BE2C (cell line): ENCODE measurements at regions not wholly inside any gene's neighbourhood (a gene's known extent, or its start where the extent isn't known, plus 50 kb on each side); places are given as distances from the start of the nearest gene placed in this dataset.
"Not testable (repeated sequence)": the region's sequence is repeated elsewhere in the genome, so short reads cannot be mapped to it uniquely, and the experiment has no call there.

Experiments used
- DNase-seq: peaks from one replicate; pipeline ENCODE4 v3.0.0-alpha.2; 2020
- H3K27me3 ChIP-seq: fragments of 250-450 bp; sonication (Bioruptor Pico); 2 replicates; pipeline ENCODE4 v1.5.1; 2020; ENCODE audit warnings: mild to moderate bottlenecking
- H3K36me3 ChIP-seq: fragments of 250-450 bp; sonication (Bioruptor Pico); 2 replicates; pipeline ENCODE4 v1.5.1; 2020; ENCODE audit warnings: mild to moderate bottlenecking
- H3K4me1 ChIP-seq: fragments of 250-450 bp; sonication (Bioruptor Pico); 2 replicates; pipeline ENCODE4 v1.5.1; 2020
- H3K4me3 ChIP-seq: 2 replicates; pipeline ENCODE4 v1.5.1; 2011; ENCODE audit warnings: low read depth, low read length
- H3K9me3 ChIP-seq: fragments of 250-450 bp; sonication (Bioruptor Pico); 2 replicates; pipeline ENCODE4 v1.5.1; 2020
- CTCF ChIP-seq: IDR thresholded peaks from 2 replicates; pipeline ENCODE4 v1.5.1; 2012; ENCODE audit warnings: mild to moderate bottlenecking, low read depth, low read length

GRCh38 chr6:99712519-99712918, 105.9 kb downstream of the PRDM13 start:
- no peak for DNase-seq
- Histone ChIP-seq H3K27me3 (no peaks in the 10 kb centered on the region), H3K36me3 (no peaks in the 10 kb centered on the region), H3K9me3 (no peaks in the 10 kb centered on the region), H3K4me3 (no peak overlapping the region), H3K4me1 (no peaks in the 10 kb centered on the region)
- no peak for TF ChIP-seq CTCF

GRCh38 chr6:99722043-99722442, 115.4 kb downstream of the PRDM13 start:
- not testable (repeated sequence) for H3K36me3 ChIP-seq, H3K9me3 ChIP-seq, H3K4me3 ChIP-seq, DNase-seq, H3K4me1 ChIP-seq, H3K27me3 ChIP-seq

- H3K36me3 ChIP-seq, H3K27me3 ChIP-seq, DNase-seq, H3K4me1 ChIP-seq, H3K4me3 ChIP-seq, H3K9me3 ChIP-seq: not testable (repeated sequence)
These were observed 123.6 kb downstream of the PRDM13 start for GRCh38 chr6:99730237-99730636.

GRCh38 chr6:99736302-99736701, 129.7 kb downstream of the PRDM13 start:
- Histone ChIP-seq H3K4me1 (no peaks in the 10 kb centered on the region), H3K9me3 (no peaks in the 10 kb centered on the region), H3K27me3 (peaks cover 8% of the 10 kb centered on the region; the same call in 1 of the 2 replicates), H3K4me3 (no peak overlapping the region), H3K36me3 (no peaks in the 10 kb centered on the region)
- no peak for DNase-seq
- no peak for TF ChIP-seq CTCF

- no peak for DNase-seq
- Histone ChIP-seq H3K36me3 (no peaks in the 10 kb centered on the region), H3K9me3 (no peaks in the 10 kb centered on the region), H3K27me3 (peaks cover 12% of the 10 kb centered on the region), H3K4me1 (no peaks in the 10 kb centered on the region), H3K4me3 (no peak overlapping the region)
- TF ChIP-seq CTCF = no peak
These were observed 132.9 kb downstream of the PRDM13 start for GRCh38 chr6:99739526-99739925.

GRCh38 chr6:99741092-99741491, 134.5 kb downstream of the PRDM13 start:
- H3K4me3 ChIP-seq = no peak overlapping the region

GRCh38 chr6:99743647-99744046, 137.0 kb downstream of the PRDM13 start:
- no peak for DNase-seq
- no peak for TF ChIP-seq CTCF
- H3K4me1 ChIP-seq = no peaks in the 10 kb centered on the region
- no peaks in the 10 kb centered on the region for H3K36me3 ChIP-seq
- H3K4me3 ChIP-seq = no peak overlapping the region
- no peaks in the 10 kb centered on the region for H3K9me3 ChIP-seq
- peaks cover 12% of the 10 kb centered on the region for H3K27me3 ChIP-seq

More at GRCh38 chr6:99741092-99741491, 134.5 kb downstream of the PRDM13 start:
- no peaks in the 10 kb centered on the region for H3K36me3 ChIP-seq
- DNase-seq = no peak
- no peaks in the 10 kb centered on the region for H3K4me1 ChIP-seq
- H3K9me3 ChIP-seq = no peaks in the 10 kb centered on the region
- H3K27me3 ChIP-seq = peaks cover 12% of the 10 kb centered on the region
- TF ChIP-seq CTCF = no peak
